HG02678 (cell line): ENCODE measurements at regions not wholly inside any gene's neighbourhood (a gene's known extent, or its start where the extent isn't known, plus 50 kb on each side); places are given as distances from the start of the nearest gene placed in this dataset.

Experiments
- ATAC-seq: cut with Tn5 transposase; IDR thresholded peaks from one replicate; pipeline ENCODE4 v1.9.1; 2021; ENCODE audit warnings: mild to moderate bottlenecking, moderate library complexity; ENCODE audit not compliant: unreplicated experiment

DNA sequence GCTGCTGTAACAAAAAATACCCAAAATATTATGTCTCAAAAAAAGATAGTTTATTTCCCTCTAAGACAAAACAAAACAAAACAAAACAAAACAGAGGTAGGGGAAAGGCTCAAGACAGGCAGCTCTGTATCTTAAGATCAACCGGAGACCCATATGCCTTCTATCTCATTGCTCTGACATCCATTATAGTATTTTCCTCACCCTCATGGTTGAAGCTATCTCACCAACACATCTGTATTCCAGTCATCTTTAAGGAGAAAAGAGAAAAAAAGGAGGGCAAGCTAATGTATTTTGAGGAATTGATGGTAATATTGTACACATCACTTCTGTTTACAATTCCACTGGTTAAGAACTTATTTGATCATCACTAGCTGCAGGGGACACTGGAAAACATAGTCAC, 239.7 kb downstream of the ICOS start:
- ATAC-seq: no peak

DNA sequence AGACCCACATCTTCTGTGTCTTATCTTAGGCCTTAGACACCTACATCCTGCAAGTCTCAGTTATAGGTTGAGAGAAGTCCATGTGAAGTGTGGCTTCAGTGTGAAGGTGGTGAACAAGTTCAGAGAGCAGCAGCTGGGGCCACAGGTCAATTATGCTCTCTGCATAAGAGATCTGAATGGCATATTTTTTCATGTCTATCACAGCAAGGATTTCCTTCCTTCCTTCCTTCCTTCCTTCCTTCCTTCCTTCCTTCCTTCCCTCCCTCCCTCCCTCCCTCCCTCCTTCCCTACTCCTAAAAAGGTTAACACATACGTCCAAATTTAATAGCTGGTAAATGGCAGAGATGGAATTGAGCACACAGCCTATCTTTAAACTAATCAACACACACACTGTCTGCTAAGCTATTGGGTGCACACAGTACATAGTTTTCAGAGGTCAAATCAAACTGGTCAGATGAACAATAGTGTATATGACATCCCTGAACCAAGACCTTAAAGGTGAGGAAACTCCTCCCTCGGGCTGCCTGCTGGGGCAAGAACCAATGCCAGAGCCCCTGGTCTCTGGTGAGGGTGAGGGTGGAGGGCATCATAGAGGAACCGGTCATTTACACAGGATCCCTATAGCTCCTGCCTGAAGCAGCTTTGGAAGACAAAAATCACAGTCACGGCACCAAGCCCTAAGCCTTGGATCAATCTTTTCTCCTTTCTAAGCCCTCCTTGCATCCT, 240.9 kb downstream of the ICOS start:
- ATAC-seq: peak; percentile 18

DNA sequence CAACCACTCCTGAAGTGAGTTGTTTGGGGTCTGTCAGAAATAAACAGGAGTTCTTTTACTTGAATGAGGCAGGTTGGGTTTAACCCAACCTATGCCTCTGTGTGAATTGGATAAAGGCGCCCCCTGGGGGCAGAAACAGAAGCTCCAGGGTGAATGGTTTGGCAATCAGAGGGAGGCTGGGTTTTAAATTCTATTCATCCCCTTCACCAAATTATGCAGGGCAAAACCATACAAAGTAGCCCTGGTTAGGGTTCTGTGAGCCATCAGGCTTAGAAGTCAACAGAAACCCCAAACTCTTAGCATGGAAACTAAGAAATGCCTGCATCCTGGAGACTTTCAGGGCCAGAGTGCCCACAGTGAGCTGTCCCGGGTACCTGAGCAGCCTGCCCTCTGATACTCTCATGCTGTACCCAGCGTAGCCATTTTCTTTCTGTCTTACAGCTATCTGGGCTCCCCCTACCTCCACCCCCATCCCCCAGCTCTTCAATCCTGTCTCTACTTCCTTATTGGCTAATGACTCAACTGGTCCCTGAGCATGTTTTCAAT, 241.5 kb downstream of the ICOS start:
- peak; percentile 78 for ATAC-seq

DNA sequence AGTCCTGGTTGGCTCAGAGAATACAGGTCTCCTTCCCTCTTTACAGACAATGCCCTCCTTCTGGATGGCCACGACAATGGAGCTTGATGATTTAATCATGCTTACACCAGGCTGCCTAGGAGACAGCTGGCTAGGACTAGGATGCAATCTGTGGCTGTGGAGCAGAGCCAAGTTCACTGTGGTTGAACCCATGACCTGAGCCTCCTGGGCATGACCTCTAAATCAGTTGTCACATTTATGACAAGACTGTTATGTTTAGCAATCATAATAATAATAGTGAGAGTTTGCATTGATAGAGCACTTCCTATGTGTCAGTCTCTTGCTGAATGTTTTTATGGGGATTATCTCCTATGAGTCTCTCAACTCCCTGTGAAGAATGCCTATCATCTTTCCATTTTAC, 244.1 kb downstream of the ICOS start:
- no peak for ATAC-seq

DNA sequence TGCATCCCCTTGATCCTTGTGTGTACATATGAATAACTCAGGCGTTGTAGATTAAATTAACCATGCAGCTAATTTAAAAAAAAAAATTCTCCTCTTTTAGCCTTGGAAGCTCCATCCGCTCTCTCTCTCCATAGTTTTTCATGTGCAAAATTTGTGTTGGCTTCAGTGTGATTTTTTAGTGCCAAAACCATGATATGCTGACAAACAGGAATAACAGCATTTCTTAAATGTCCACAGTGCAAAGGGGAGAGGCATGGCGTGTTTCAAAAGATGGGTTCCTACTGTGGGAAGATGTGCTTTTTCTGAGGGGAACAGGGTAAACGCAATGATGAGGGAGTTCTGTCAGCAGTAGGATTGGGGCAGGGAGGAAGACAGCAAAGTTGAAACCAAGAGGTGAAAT, 247.0 kb downstream of the ICOS start:
- ATAC-seq: no peak

DNA sequence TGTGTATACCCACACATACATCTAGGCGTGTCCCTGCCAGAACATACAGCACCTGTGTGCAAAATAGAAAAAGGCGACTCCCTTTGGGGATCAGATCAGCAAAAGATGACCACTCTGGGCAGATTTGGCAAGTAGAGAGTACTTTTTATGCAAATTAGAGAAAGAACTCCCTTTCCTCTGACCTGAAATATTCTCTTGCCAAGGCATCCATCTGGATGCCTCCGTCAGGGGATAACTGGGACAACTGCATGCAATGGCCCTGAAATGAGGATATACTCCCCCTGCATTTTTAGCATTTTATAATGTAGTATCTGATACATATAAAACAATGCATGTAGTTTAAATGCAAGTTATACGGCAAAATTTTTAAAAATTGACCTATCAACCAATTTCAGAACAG, 247.7 kb downstream of the ICOS start:
- ATAC-seq: no peak

DNA sequence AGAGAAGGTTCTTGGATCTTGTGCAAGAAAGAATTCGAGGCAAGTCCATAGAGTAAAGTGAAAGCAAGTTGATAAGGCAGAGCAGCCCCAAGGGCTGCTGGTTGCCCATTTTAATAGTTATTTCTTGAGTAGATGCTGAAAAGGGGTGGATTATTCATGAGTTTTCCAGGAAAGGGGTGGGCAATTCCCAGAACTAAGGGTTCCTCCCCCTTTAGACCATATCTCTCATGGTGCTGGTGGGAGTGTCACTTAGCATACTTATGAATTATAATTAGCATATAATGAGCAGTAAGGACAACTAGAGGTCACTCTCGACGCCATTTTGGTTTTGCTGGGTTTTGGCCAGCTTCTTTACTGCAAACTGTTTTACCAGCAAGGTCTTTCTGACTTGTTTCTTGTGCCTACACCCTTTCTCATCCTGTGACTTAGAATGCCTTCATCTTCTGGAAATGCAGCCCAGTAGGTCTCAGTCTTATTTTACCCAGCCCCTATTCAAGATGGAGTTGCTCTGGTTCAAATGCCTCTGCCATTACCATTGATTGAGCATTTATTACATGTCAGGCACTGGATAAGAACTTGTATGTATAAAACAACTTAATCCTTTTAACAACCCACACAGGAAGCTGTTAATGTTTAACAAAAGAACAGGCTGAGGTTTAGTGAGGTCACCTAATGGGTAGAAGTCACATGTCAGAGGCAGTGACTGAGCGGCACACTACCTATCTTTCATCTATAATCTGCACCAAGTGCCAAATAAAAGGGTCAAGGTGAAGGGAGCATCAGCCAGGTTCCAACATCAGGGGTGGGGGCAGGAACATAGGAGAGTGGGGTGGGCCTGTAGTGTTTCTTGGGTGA, 250.9 kb downstream of the ICOS start:
- peak; percentile 83 for ATAC-seq

DNA sequence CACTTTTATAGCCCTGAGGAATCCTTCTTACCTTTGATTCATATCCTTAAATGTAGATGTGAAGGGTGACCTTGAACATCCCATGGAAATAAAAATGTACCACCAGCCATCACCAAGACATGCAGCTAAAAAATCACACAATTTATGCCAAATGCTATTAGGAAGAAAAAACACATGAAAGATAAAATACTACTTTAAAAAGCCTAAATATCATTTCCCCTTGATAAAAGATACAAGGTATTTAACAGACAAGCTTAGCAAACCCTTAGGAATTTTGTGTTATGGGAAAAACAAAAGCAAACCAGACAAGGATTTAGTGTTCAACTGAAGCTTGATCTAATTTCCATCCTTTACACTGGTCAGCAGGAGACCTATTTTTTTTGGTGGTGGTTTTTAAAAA, 255.0 kb downstream of the ICOS start:
- no peak for ATAC-seq

DNA sequence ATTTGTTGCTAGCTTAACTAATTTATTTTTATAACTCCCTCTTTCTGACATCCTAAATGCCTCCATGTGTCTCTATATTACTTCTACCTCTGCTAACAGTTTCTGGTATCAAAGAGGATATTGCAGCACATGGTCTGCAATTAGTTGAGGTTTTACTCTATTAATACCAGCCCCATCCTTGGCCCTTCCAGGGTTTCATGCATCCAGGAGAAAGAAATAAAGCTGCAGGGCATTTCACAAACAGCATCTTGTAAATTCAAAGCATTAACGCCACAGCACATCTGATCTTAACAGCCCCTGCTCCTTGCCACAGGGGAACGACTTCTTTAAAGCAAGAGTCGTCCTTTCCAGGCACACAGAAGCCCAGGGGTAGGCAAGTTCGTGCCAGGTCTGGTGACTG, 258.9 kb downstream of the ICOS start:
- no peak for ATAC-seq

DNA sequence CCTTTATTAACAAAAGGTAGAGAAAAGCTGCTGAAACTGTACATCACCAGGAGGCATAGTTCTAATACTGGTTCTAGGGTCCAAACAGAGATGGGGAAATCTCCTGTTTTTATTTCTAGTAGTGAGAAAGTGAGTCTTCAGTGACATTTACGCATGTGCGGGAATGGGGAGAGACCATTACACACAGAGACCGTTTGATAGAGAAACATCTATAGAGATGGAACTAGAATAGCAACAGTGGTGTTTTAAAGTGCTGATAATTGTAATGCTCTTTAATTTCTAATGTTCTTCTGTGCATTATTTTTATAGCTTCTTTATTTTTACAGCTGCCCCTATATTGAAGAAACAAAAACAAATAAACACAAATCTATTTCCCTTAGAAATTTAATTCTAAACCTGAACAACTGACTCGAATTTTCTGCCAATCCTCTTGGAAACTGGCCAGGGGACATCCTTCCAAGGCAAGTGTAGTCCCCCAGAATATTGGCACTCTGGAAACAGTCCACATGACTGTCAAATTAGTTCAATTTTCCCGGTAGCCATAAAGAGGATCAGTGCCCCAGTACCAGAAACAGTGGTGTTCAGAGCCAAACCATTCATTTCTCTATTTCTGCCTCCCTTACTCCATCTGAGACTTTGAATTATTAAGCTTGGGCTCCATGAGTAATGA, 260.9 kb downstream of the ICOS start:
- ATAC-seq: no peak

DNA sequence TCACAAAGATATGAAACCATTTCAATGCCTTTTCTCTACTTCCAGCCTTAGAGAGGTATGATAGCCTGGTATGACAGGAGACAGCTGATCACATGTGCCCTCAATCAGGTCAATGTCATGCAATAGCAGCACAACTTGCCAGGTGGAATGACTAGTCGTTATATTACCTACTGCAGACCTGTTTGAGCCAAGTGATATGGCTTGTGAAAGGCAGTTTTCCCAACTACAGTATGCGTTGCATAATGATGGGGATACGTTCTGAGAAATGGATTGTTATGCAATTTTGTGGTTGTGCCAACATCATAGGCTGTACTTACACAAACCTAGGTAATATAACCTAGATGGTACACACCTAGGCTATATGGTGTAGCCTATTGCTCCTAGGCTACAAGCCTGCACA, 262.8 kb downstream of the ICOS start:
- no peak for ATAC-seq

DNA sequence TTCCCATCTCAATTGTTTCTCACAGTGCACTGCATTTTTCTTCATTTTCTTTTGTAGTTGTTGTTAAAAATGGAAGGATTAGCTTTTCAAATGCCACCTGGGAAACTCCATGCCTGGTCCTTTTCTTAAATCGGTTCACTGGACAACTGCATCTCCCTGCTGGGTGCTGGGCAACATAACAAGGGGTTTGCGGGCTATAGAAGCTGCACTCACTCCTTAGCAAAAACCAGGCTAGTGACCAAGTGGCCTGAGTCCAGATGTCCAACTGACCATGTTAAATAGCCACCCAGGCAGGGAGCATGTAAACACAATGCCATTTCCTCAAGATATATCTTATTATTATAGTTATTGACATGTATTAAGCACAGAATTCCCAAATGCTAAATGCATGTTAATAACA, 264.9 kb downstream of the ICOS start:
- no peak for ATAC-seq

DNA sequence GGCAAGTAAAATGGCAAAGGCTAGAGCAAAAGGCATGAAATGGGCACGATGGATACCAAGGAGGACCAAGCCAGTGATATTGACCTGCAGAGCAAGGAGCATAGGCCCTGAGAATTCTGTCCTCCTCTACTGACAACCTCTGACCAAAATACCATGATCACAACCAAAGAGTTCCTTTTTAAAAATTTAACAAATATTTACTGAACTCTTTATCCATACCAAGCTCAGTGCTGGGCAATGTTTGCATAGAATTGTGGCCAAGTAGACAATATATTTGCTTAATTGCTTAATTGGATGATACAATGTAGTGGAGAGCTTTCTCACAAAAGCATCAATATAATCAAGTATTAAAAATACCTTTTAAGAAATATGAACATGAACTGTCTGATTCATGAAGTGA, 265.7 kb downstream of the ICOS start:
- ATAC-seq: no peak

DNA sequence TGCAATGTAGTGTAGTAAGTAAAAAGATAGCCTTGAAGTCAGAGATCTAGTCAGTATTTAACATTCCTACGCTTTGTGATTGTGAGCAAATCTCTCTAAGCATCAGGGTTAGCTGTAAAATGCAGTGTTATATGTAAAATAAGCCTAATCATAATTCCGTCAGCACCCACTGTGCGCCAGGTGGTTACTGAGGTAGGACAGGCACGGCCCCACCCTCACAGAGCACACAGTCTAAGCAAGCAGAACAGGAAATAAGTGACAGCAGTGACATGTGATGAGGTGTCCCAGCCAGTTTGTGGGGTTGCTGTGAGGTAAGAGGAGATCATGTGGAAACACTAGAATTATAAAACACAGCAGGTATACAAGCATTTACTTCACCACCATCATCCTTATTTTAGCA, 267.1 kb downstream of the ICOS start:
- no peak for ATAC-seq

DNA sequence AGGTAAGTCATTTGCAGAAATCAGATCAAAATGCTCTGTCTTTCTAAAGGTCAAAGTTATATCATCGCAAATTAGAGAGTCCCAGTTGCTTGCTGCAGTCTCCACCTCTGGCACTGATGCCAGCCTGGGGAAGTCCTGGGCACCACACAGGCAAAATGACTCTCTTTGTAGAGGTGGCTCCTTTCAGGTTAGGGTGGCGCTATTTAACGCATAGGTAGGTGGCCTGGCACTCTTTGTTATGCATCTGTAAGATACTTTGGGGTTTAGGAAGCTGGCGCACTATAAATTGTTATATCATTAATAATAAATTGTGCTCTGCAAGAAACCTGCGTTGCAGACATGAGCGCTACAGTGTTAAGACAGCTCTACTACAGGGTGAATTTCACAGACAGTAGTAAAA, 268.5 kb downstream of the ICOS start:
- no peak for ATAC-seq

DNA sequence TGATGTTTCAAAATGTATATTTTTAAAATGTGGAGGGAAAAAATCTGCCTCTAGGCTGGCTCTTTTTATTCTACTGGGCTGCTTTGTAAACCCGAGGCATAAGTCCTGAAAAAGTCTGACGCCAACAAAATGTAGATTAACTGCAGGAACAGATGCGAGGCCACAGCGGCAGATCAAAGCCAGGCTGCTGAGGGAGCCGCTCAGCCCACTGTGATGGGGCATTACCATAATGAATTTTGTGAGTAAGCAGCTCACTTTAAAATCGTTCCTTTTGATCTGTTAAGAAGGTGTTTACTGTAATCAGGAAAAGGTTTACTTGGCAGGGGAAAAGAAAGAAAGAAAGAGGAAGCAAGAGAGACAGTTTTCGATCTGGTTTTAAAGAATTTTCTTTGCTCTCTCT, 269.0 kb downstream of the ICOS start:
- ATAC-seq: no peak

DNA sequence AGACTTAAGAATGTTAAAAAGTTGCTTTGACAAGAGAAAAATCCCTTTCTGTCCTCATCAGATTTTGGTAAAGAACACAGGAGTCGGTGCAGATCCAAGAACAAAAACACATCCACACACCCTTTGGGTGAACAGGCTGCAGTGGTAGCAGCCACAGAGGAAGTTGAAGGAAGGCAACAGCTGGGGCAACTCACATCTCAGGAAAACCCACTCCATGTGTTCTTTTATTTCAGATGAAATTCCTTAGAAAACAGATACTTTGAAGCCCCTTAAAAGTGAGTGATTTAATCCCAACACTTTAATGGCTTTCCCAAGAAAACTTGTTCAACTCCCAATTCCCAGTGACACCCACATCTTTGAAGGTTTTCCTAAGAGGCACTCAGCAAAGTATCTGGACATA, 271.3 kb downstream of the ICOS start:
- ATAC-seq: no peak

DNA sequence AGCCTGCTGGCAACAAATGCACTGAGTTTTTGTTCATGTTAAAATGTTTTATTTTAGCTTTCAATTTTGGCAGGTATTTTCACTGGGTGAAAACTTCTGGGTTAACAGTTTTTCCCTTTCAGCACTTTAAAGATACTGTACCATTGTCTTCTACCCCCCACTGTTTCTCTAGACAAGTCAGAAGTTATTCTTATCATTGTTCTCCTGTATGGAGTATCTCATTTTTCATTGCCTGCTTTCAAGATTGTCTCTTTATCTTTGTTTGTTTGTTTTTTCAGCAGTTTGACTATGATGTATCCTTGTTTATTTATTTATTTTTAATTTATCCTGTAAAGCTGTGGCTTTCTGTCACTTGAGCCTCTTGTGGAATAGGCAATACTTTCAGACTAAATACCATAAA, 277.0 kb downstream of the ICOS start:
- ATAC-seq: no peak

DNA sequence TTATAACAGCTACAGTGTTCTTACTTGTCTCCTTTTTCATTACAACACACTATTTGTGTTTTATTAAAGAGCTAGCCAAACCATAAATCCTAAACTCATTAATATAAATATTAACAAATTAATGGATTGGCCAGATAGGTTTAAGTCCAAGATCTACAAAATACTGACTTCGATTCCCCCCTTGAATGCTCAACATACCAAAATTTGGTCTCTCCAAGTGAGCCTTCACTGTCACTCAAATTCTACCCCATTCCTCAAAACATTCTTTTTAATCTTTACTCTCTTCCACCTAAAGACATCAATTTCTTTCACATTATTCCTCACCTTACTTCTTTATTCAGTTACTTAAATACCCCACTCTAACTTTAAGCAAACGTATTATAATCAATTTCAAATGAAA, 281.5 kb downstream of the ICOS start:
- no peak for ATAC-seq

DNA sequence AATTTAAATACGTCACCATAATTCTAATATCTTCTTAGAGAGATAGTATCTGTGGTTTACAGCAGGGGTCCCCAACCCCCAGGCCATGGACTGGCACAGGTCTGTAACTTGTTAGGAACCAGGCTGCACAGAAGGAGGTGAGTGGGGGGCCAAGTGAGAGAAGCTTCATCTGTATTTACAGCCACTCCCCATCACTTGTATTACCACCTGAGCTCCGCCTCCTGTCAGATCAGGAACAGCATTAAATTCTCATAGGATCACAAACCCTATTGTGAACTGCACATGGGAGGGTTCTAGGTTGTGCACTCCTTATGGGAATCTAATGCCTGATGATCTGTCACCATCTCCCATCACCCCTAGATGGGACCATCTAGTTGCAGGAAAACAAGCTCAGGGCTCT, 282.6 kb downstream of the ICOS start:
- no peak for ATAC-seq

DNA sequence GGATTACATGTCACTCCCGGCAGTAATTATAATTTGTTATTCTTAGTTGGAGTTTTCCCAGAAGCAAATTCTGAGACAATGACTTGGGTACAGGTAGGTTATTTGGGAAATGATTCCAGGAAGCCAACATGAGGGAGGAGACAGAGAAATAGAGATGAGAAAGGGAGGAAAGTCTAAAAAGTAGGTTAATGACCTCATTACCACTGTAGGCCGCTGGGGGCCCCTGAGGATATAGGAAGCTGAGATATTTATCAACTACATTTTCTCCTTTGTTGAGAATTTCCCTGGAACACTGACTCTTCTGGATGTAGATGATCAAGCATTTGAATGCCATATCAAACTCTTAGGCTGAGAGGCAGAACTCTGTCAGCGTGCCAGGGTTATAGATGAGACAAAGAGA, 284.3 kb downstream of the ICOS start:
- ATAC-seq: no peak

DNA sequence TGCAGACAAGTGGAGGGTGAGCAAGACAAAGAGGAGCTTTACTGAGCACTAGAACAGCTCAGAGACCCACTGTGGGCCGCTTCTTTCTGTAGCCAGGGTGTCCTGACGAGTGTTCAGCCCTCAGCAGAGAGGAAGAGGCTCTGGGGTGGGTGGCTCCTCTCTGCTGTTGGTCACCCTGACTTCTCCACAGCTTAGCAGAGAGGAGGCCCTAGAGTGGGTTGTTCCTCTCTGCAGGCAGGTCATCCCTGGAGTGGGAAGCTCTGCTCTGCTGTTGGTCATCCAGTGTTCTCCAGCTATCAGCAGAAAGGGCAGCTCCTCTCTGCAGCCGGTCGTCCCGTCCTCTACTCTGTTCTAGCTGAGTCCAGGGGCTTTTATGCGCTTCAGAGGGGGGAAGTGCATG, 286.5 kb downstream of the ICOS start:
- no peak for ATAC-seq
